AG09309 (cell line): ENCODE measurements at regions not wholly inside any gene's neighbourhood (a gene's known extent, or its start where the extent isn't known, plus 50 kb on each side); places are given as distances from the start of the nearest gene placed in this dataset.

Experiments used
- DNase-seq: peaks from one replicate; pipeline ENCODE4 v3.0.0-alpha.2; 2010; ENCODE audit warnings: low read depth
- H3K4me3 ChIP-seq: 2 replicates; pipeline ENCODE4 v1.5.1; 2011; ENCODE audit warnings: mild to moderate bottlenecking, low read depth, low read length, moderate library complexity; ENCODE audit not compliant: control insufficient read depth
- TF ChIP-seq, protein P1 (sequence below): IDR thresholded peaks from 2 replicates; pipeline ENCODE4 v1.5.1; 2011; ENCODE audit warnings: mild to moderate bottlenecking, low read depth, low read length, inconsistent platforms; ENCODE audit not compliant: insufficient read depth, control insufficient read depth; ENCODE audit errors: missing control alignments

DNA sequence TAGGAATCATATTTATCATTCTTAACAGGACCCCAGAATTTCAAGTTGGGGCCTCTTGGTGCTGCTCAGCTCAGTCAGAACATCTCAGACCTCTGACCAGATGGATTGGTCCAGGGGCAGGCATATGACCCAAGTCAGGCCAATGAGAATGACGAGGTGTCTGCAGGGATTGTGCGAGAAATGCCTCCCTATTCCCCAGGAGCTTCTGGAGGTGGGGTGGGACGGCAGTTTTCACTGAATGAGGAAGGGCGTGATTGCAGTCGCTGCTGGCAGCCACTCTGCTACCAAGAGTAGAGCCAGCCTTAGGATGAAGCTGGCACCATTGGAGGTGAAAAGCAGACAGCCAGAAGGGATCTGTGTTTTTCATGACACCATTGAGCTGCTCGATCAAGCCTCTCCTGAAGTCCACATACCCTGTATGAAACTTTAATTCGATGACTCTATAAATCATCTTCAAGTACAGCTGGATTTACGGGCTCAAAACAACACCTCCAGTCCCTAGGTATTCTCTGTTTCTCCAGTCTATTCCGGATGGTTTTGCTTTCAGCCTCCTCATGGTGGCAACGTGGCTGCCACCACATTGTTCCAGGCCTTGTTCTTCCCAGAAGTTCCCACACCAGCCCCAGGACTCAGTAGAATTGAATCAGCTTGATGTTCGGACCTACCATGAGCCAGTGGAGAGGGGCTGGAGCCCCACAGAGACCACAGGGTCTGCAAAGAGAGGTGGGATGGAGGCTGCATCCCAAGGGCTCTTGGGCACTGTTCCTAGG is 70.2 kb upstream of the ADAMTS2 start:
- TF ChIP-seq, protein P1, sequence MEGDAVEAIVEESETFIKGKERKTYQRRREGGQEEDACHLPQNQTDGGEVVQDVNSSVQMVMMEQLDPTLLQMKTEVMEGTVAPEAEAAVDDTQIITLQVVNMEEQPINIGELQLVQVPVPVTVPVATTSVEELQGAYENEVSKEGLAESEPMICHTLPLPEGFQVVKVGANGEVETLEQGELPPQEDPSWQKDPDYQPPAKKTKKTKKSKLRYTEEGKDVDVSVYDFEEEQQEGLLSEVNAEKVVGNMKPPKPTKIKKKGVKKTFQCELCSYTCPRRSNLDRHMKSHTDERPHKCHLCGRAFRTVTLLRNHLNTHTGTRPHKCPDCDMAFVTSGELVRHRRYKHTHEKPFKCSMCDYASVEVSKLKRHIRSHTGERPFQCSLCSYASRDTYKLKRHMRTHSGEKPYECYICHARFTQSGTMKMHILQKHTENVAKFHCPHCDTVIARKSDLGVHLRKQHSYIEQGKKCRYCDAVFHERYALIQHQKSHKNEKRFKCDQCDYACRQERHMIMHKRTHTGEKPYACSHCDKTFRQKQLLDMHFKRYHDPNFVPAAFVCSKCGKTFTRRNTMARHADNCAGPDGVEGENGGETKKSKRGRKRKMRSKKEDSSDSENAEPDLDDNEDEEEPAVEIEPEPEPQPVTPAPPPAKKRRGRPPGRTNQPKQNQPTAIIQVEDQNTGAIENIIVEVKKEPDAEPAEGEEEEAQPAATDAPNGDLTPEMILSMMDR = no peak
- DNase-seq = no peak
- H3K4me3 ChIP-seq = no peak overlapping the region

DNA sequence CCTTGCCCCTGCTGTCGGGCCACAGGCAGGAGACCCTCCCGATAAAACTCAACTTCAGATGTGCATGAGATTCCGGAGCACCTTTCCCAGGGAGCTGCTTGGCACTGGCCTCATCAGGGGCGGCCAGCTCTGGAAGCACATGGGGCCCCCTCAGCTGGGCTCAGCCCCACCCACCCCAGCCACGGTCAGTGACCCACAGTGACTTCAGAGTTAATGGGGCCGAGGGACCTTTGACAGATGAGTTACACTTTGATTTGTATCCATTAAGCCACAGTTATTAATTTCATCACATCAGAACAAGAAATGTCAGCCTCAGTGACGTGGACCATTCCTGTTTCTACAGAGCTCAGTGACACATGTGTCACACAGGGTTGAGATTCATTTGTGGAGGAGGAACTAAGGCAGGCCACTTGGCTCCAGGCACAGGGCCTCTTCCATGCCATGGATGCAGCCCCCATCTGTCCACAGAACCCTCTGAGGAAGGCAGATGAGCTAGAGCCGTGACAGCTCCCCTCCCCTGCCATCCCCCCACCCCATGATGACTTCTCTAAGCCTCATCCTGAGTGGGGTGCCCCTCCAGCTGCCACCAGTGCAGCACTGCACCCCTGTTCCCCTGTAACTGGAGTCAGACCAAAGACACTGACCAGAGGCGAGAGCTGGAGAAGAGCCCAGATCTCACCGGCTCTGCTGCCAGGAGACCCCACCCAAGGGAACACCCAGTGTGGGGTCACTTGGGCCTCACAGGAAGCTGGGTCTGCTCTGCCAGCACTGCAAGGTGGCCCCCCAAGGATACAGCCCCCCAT is 69.4 kb upstream of the ADAMTS2 start:
- DNase-seq = no peak
- TF ChIP-seq, protein P1 = no peak
- no peak overlapping the region for H3K4me3 ChIP-seq

DNA sequence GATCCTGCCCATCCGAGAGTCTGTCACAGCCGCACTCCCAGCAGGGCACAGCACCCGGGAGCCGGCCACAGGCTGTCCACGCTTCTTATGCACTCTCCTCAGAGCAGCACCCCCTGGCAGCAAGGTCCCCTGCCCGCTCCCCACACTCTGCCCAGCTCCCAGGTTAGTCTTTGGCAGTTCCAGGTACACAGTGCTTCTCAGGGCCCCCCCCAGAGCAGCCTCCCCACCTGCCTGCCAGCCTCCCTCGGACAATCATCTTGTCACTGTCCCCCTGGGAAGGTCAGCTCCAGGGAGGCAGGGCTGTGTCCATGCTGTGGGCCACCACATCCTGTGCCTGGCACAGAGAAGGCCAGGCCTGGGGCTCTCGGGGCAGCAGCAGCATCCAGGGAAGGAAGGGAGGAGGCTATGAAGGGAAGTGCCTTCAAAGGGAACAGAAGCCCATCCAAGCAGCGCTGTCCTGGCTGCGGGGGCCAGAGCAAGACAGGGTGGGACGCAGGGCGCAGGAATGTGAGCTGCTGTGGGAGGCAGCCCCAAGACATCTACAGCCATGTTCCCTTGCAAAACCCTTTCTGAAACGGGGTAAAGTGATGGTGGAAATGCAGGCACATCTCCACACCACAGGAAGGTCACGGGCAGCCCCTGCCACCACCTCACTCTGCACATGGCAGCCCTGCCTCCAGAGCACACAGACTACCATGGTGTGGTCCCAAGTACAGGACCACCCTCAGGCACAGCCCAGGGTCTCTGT is 68.6 kb upstream of the ADAMTS2 start:
- no peak overlapping the region for H3K4me3 ChIP-seq
- TF ChIP-seq, protein P1 = no peak
- DNase-seq = no peak

DNA sequence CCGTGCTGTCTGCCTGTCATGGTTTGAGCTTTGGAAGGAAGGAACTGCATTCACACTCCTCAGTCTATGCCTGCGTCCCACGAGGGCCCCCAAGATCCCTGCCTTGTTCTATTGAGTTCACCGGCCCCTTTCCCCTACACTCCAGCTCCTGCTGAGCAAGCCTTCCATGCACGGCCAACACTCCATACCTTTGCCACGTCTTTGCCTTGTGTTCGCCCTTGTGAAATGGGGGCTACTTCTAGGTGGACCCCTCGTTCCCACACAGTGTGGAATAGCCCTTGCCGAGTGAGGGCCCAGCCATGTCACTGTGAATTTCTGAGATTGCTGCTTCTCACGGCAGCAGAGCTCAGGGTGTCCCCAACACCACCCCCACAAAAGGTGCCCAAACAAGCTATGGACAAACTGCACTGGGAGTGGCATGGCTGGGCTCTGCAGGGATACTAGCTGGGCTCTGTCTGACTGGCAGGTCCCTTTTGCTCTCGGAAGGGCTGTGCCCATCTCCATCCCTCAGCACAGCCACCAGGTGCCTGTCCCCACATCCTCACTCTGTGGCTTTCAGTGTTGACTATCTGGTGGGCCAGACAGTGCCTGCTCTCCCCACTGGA is 67.9 kb upstream of the ADAMTS2 start:
- TF ChIP-seq, protein P1 = no peak
- no peak overlapping the region for H3K4me3 ChIP-seq
- DNase-seq = no peak

DNA sequence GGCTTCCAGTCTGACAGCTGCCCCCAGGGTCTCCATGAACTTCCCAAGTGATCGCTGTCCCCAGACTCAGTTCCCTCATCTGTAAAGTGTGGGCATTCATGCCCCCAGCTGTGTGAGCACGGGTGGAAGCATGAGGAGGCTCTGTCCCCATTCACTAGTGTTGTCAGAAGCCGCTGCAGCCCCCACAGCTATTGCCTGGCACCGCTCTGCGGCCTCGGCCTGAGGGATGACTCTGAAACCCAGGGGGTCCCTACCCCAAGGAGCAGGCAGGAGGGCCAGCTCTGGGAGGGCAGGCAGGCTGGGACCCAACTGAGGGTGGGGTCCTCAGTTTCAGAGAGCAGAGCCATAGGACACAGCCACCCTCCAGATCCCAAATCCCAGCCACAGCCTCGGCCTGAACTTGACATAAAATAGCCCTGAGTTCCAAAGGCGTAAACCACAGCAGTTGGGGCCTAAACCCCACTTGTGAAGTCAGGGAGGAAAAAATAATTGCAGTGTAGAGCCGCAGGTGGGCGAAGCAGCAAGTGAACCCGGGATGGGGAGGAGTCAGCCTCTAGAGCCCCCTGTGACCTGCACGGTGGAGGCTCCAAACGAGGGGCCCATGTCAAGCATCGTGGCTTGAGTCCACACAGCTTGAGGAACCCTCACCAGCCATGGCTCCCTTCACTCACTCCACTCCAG is 66.0 kb upstream of the ADAMTS2 start:
- DNase-seq = no peak
- TF ChIP-seq, protein P1 = no peak
- H3K4me3 ChIP-seq = no peak overlapping the region
